ENCODE measurements at regions not wholly inside any gene's neighbourhood (a gene's known extent, or its start where the extent isn't known, plus 50 kb on each side); places are given as distances from the start of the nearest gene placed in this dataset.

DNA sequence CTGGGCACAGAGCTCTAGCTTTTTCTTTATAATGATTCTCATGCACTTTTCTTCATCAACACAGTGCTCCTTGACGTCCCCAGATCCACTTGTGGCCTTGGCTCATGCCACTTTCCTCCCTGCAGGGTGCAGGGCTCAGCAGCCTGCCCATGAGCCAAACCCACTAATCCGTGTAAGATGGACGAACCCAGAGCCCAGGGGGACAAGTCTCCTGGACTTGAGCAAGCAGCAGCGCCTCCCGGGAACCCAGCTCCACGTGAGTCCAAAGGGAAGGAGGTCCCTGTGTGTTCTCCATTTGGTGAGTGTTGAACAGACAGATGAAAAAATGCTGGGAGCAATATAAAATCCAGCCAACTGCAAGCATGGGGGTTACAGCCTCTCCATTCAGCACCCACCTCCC lies 470.6 kb upstream of the HS6ST1 start:
- no peak overlapping the region for H3K9ac ChIP-seq (ENCODE audit: low read depth, low read length)
- H3K36me3 ChIP-seq (ENCODE audit: control insufficient read depth, insufficient read depth, low read length), result no peaks in the 10 kb centered on the region
- H3K27me3 ChIP-seq (ENCODE audit: control insufficient read depth, insufficient read depth, low read length), result no peaks in the 10 kb centered on the region
- H3K4me1 ChIP-seq (ENCODE audit: control insufficient read depth, insufficient read depth, low read length), result peaks cover 14% of the 10 kb centered on the region
- H3K4me3 ChIP-seq (ENCODE audit: low read depth, low read length), result no peak overlapping the region
- no peak overlapping the region for H3K27ac ChIP-seq (ENCODE audit: low read depth, low read length)
- no peaks in the 10 kb centered on the region for H3K9me3 ChIP-seq (ENCODE audit: control insufficient read depth, insufficient read depth, low read length)

DNA sequence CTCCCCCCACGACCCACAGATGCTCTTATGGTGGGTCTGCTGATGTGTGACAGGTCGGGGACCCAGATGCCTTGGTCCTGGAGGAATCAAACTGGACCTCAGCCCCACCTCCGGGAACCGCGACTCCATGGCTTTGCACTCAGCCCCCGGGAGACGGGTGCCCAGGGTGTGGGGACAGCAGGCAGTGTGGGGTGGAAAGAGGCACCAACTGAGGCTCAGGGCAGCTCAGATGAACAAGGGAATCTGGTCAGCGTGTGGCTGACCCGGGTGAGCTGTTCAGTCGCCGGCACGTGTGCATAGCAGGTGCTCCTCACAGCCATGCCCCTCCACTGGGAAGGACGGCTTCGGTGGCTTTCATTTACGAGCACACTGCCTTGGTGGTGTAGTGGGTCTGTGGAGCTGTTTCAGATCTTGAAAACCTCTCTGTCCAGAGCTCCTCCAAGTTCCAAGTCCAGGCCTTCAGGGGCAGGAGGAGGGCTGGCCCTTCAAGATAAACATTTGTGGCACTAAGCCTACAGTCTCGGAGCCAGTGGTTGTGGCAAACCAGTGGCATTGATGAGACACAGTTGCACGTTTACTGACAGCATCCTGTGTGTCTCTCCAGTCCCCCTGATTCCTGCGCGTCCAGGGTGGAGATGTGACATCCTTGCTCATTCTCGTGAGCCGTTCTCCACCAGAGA lies 471.2 kb upstream of the HS6ST1 start:
- peaks cover 14% of the 10 kb centered on the region for H3K4me1 ChIP-seq (ENCODE audit: control insufficient read depth, insufficient read depth, low read length)
- no peaks in the 10 kb centered on the region for H3K9me3 ChIP-seq (ENCODE audit: control insufficient read depth, insufficient read depth, low read length)
- H3K36me3 ChIP-seq (ENCODE audit: control insufficient read depth, insufficient read depth, low read length), result no peaks in the 10 kb centered on the region
- H3K9ac ChIP-seq (ENCODE audit: low read depth, low read length), result no peak overlapping the region
- no peaks in the 10 kb centered on the region for H3K27me3 ChIP-seq (ENCODE audit: control insufficient read depth, insufficient read depth, low read length)
- no peak overlapping the region for H3K27ac ChIP-seq (ENCODE audit: low read depth, low read length)
- no peak overlapping the region for H3K4me3 ChIP-seq (ENCODE audit: low read depth, low read length)

DNA sequence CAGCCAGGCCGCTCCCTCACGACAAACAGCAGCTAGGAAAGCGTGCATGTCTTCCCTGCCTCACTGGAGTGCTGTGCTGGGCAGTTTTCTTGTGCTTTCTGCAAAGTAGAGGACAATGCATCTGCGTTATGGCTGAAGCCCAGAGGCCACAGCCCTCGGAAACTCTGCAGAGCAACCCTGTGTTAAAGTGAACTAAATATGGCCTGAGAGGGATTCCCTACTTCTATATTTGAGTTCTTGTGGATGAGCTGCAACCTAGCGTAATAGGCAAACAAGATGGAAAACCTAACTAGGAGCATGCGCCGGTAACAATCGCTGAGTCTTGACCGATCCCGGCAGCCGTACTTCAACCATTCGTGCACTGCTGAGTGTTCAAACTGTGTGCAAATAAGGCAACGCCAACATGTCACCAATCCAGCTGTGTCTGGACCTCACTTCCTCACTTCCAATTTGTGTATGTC lies 471.9 kb upstream of the HS6ST1 start:
- Histone ChIP-seq H3K9me3 (ENCODE audit: control insufficient read depth, insufficient read depth, low read length) (no peaks in the 10 kb centered on the region), H3K27ac (ENCODE audit: low read depth, low read length) (no peak overlapping the region), H3K4me3 (ENCODE audit: low read depth, low read length) (no peak overlapping the region), H3K9ac (ENCODE audit: low read depth, low read length) (no peak overlapping the region), H3K36me3 (ENCODE audit: control insufficient read depth, insufficient read depth, low read length) (no peaks in the 10 kb centered on the region), H3K27me3 (ENCODE audit: control insufficient read depth, insufficient read depth, low read length) (no peaks in the 10 kb centered on the region), H3K4me1 (ENCODE audit: control insufficient read depth, insufficient read depth, low read length) (peaks cover 14% of the 10 kb centered on the region)

DNA sequence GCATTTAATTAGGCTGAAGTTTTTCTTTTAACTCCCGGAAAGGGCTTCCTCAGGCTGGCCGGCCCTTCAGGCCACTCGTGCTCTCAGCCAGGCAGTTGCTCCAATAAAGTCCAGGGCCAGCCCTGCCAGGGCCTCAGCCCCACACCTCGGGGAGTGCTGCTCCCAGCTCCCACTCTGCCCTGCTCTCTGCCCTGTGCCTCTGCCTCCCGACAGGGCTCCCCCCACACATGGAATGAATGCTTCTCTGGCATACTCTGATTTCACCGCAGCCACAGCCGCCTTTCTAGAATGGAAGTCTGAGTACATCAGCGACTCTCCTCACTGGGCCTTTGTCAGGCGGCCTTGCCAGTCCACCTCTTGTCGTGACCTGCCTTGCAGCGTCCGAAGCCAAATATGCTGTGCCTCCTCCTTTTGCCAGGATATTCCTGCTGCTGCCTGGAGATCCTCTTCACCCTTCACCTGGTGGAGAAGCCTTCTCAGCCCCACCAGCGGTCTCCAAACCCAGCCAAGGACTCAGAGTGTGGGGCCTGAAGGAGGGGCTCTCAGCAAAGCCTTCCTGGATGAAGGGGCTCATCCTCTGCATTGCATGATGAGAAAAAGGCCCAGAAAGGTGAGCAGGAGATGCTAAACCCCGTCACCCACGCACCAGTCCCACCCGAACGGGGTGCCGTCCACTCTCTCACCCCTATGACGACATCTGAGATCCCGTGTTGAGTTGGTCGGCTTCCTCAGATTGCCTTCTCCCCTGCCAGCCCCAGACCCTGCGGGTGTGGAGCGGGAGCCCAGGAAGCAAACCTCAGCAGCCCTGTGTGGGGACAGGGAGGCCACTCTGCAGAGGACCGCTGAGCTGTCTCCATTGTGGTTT lies 472.7 kb upstream of the HS6ST1 start:
- Histone ChIP-seq H3K9me3 (ENCODE audit: control insufficient read depth, insufficient read depth, low read length) (no peaks in the 10 kb centered on the region), H3K9ac (ENCODE audit: low read depth, low read length) (no peak overlapping the region), H3K27ac (ENCODE audit: low read depth, low read length) (no peak overlapping the region), H3K4me1 (ENCODE audit: control insufficient read depth, insufficient read depth, low read length) (peaks cover 12% of the 10 kb centered on the region), H3K4me3 (ENCODE audit: low read depth, low read length) (no peak overlapping the region), H3K36me3 (ENCODE audit: control insufficient read depth, insufficient read depth, low read length) (no peaks in the 10 kb centered on the region), H3K27me3 (ENCODE audit: control insufficient read depth, insufficient read depth, low read length) (no peaks in the 10 kb centered on the region)

DNA sequence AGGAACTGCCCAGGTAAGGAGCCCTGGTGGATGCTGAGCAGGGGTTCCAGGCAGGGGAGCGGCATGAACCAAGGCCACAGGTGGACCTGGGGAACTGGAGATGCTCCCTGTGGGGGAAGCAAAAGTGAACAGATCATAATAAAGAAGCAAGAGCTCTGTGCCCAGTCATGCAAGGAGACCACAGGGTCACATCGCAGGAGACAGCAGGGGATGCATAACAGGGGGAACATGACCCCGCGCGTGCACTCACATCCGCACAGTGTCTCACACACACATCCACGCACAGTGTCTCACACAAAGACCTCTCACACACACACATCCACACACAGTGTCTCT lies 473.3 kb upstream of the HS6ST1 start:
- Histone ChIP-seq H3K36me3 (ENCODE audit: control insufficient read depth, insufficient read depth, low read length) (no peaks in the 10 kb centered on the region), H3K27me3 (ENCODE audit: control insufficient read depth, insufficient read depth, low read length) (no peaks in the 10 kb centered on the region), H3K9ac (ENCODE audit: low read depth, low read length) (no peak overlapping the region), H3K9me3 (ENCODE audit: control insufficient read depth, insufficient read depth, low read length) (no peaks in the 10 kb centered on the region), H3K27ac (ENCODE audit: low read depth, low read length) (no peak overlapping the region), H3K4me1 (ENCODE audit: control insufficient read depth, insufficient read depth, low read length) (peaks cover 6% of the 10 kb centered on the region), H3K4me3 (ENCODE audit: low read depth, low read length) (no peak overlapping the region)

DNA sequence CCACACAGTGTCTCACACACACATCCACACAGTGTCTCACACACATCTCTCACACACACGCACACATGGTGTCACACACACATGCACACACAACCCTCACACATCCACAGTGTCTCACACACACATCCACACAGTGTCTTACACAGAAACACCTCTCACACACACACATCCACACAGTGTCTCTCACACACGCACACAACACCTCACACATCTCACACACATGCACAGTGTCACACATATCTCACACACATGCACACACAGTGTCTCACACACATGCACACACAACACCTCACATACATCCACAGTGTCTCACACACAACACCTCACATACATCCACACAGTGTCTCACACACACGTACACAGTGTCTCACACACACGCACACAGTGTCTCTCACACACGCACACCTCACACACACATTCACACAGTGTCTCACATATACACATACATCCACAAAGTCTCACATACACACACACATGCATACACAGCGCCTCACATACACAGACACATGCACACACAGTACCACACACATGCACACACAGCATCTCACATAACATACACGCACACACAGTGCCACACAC lies 473.9 kb upstream of the HS6ST1 start:
- H3K9ac ChIP-seq (ENCODE audit: low read depth, low read length), result no peak overlapping the region
- H3K36me3 ChIP-seq (ENCODE audit: control insufficient read depth, insufficient read depth, low read length), result no peaks in the 10 kb centered on the region
- no peaks in the 10 kb centered on the region for H3K27me3 ChIP-seq (ENCODE audit: control insufficient read depth, insufficient read depth, low read length)

GRCh38 chr2:128793404-128793803 lies 474.7 kb upstream of the HS6ST1 start:
- Histone ChIP-seq H3K36me3 (ENCODE audit: control insufficient read depth, insufficient read depth, low read length) (no peaks in the 10 kb centered on the region), H3K9ac (ENCODE audit: low read depth, low read length) (no peak overlapping the region), H3K27me3 (ENCODE audit: control insufficient read depth, insufficient read depth, low read length) (no peaks in the 10 kb centered on the region), H3K9me3 (ENCODE audit: control insufficient read depth, insufficient read depth, low read length) (no peaks in the 10 kb centered on the region), H3K4me1 (ENCODE audit: control insufficient read depth, insufficient read depth, low read length) (no peaks in the 10 kb centered on the region), H3K27ac (ENCODE audit: low read depth, low read length) (no peak overlapping the region), H3K4me3 (ENCODE audit: low read depth, low read length) (no peak overlapping the region)

More for the DNA sequence above, 473.9 kb upstream of the HS6ST1 start:
- no peak overlapping the region for H3K4me3 ChIP-seq (ENCODE audit: low read depth, low read length)
- H3K27ac ChIP-seq (ENCODE audit: low read depth, low read length), result no peak overlapping the region
- no peaks in the 10 kb centered on the region for H3K4me1 ChIP-seq (ENCODE audit: control insufficient read depth, insufficient read depth, low read length)
- H3K9me3 ChIP-seq (ENCODE audit: control insufficient read depth, insufficient read depth, low read length), result no peaks in the 10 kb centered on the region

- H3K9ac ChIP-seq (ENCODE audit: low read depth, low read length), result no peak overlapping the region
- H3K27me3 ChIP-seq (ENCODE audit: control insufficient read depth, insufficient read depth, low read length), result no peaks in the 10 kb centered on the region
- no peaks in the 10 kb centered on the region for H3K4me1 ChIP-seq (ENCODE audit: control insufficient read depth, insufficient read depth, low read length)
- H3K4me3 ChIP-seq (ENCODE audit: low read depth, low read length), result no peak overlapping the region
- no peaks in the 10 kb centered on the region for H3K9me3 ChIP-seq (ENCODE audit: control insufficient read depth, insufficient read depth, low read length)
- no peaks in the 10 kb centered on the region for H3K36me3 ChIP-seq (ENCODE audit: control insufficient read depth, insufficient read depth, low read length)
- H3K27ac ChIP-seq (ENCODE audit: low read depth, low read length), result no peak overlapping the region
These were observed 475.6 kb upstream of the HS6ST1 start for GRCh38 chr2:128794285-128794684.

GRCh38 chr2:128796321-128796720 lies 477.7 kb upstream of the HS6ST1 start:
- H3K4me1 ChIP-seq (ENCODE audit: control insufficient read depth, insufficient read depth, low read length), result 0 out of 2 replicates have a peak, but pooled peaks cover under 1% of the 10 kb centered on the region
- H3K36me3 ChIP-seq (ENCODE audit: control insufficient read depth, insufficient read depth, low read length), result no peaks in the 10 kb centered on the region
- no peaks in the 10 kb centered on the region for H3K9me3 ChIP-seq (ENCODE audit: control insufficient read depth, insufficient read depth, low read length)
- no peak overlapping the region for H3K27ac ChIP-seq (ENCODE audit: low read depth, low read length)
- no peaks in the 10 kb centered on the region for H3K27me3 ChIP-seq (ENCODE audit: control insufficient read depth, insufficient read depth, low read length)
- H3K4me3 ChIP-seq (ENCODE audit: low read depth, low read length), result no peak overlapping the region
- no peak overlapping the region for H3K9ac ChIP-seq (ENCODE audit: low read depth, low read length)

DNA sequence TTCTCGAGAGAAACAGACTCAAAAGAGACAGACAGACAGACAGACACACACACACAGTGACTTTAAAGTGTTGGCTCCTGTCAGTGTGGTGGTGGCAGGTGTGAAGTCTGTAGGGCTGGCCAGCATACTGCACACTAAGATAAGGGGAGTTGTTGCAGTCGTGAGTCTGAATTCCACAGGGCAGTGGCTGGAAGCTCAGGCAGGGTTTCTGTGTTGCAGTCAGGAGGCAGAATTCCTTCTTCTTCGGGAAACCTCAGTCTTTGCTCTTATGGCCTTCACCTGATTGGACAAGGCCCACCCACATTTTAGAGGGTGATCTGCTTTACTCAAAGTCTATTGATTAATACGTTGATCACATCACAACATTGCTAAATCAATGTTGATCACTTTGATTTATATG lies 478.4 kb upstream of the HS6ST1 start:
- no peaks in the 10 kb centered on the region for H3K27me3 ChIP-seq (ENCODE audit: control insufficient read depth, insufficient read depth, low read length)
- H3K4me3 ChIP-seq (ENCODE audit: low read depth, low read length), result no peak overlapping the region
- no peak overlapping the region for H3K9ac ChIP-seq (ENCODE audit: low read depth, low read length)
- 0 out of 2 replicates have a peak, but pooled peaks cover 3% of the 10 kb centered on the region for H3K4me1 ChIP-seq (ENCODE audit: control insufficient read depth, insufficient read depth, low read length)
- no peak overlapping the region for H3K27ac ChIP-seq (ENCODE audit: low read depth, low read length)
- H3K9me3 ChIP-seq (ENCODE audit: control insufficient read depth, insufficient read depth, low read length), result no peaks in the 10 kb centered on the region
- no peaks in the 10 kb centered on the region for H3K36me3 ChIP-seq (ENCODE audit: control insufficient read depth, insufficient read depth, low read length)

DNA sequence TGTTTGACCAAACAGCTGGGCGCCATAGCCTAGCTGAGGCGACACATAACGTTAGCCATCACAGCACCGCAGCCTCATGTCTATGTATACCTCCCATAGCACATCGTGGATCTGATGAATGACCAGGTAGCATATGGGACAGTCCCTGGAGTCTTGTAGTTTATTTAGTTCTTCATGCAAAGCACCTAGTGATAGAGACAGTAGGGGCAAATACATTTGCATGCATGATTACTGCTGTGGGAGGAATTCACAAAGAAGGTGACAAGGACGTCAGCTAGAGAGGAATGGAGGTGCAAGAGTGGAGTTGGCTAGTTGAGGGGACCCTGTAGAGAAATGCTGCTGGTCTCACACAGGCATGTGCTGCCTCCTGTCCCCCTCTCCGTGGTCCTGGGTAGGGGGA lies 478.9 kb upstream of the HS6ST1 start:
- H3K27ac ChIP-seq (ENCODE audit: low read depth, low read length), result no peak overlapping the region

More for the DNA sequence above, 478.9 kb upstream of the HS6ST1 start:
- H3K36me3 ChIP-seq (ENCODE audit: control insufficient read depth, insufficient read depth, low read length), result no peaks in the 10 kb centered on the region
- no peaks in the 10 kb centered on the region for H3K27me3 ChIP-seq (ENCODE audit: control insufficient read depth, insufficient read depth, low read length)
- H3K4me1 ChIP-seq (ENCODE audit: control insufficient read depth, insufficient read depth, low read length), result 0 out of 2 replicates have a peak, but pooled peaks cover 3% of the 10 kb centered on the region
- H3K9me3 ChIP-seq (ENCODE audit: control insufficient read depth, insufficient read depth, low read length), result no peaks in the 10 kb centered on the region
- H3K9ac ChIP-seq (ENCODE audit: low read depth, low read length), result no peak overlapping the region
- no peak overlapping the region for H3K4me3 ChIP-seq (ENCODE audit: low read depth, low read length)
